ENCODE measurements at regions not wholly inside any gene's neighbourhood (a gene's known extent, or its start where the extent isn't known, plus 50 kb on each side); places are given as distances from the start of the nearest gene placed in this dataset.

- Mint-ChIP-seq H3K9me3 (peaks cover 6 to 8% of the 10 kb centered on the region in 2 experiments), H3K4me1 (peaks cover 26 to 28% of the 10 kb centered on the region in 2 experiments), H3K27me3 (ENCODE audit: low read depth) (peaks cover 13% of the 10 kb centered on the region), H3K4me3 (no peak overlapping the region; a peak in 1 of 5 replicates), H3K27ac (no peak overlapping the region), H3K36me3 (ENCODE audit: insufficient read depth in 1 of 3, low read depth in 3 of 3) (peaks cover 4 to 12% (median 6%) of the 10 kb centered on the region in 3 experiments; a peak in 3 of 7 replicates)
- no peak overlapping the region for H3K56ac ChIP-seq (ENCODE audit: insufficient read length, low read depth, low read length)
- no peaks in the 10 kb centered on the region for H3K79me1 ChIP-seq (ENCODE audit: insufficient read depth, low read depth, low read length, poor library complexity, severe bottlenecking)
- H2BK120ac ChIP-seq (ENCODE audit: low read depth, low read length, poor library complexity, severe bottlenecking) = no peak overlapping the region
- no peak overlapping the region for H2AFZ ChIP-seq (ENCODE audit: low read length)
- no peak for TF ChIP-seq CTCF (conservative IDR thresholded peaks at IDR 0.05)
- no peak overlapping the region for H2BK15ac ChIP-seq (ENCODE audit: low read depth, low read length)
- no peak overlapping the region for H4K8ac ChIP-seq (replicated peaks; ENCODE audit: insufficient read length, low read depth, low read length)
- H2AK5ac ChIP-seq (ENCODE audit: insufficient read length, low read length) = no peak overlapping the region
- no peak overlapping the region for H2BK12ac ChIP-seq (ENCODE audit: insufficient read length, low read depth, low read length)
- H3K23ac ChIP-seq (ENCODE audit: insufficient read length, low read depth, low read length) = no peak overlapping the region
- no CpG with 5 or more reads among the region's 2 CpGs for WGBS (ENCODE audit: extremely low coverage, insufficient read length, low lambda C conversion rate)
- no peak overlapping the region for H3K9ac ChIP-seq (ENCODE audit: extremely low read depth, insufficient read length, low read length)
- H3K18ac ChIP-seq (ENCODE audit: insufficient read length, low read depth, low read length) = no peak overlapping the region
- H3T11ph ChIP-seq (ENCODE audit: low read length) = no peak overlapping the region
- H3K23me2 ChIP-seq (ENCODE audit: insufficient read length, low read depth, low read length, poor library complexity, severe bottlenecking) = no peaks in the 10 kb centered on the region
- no peak overlapping the region for H3K14ac ChIP-seq (ENCODE audit: insufficient read depth, low read length)
- no peak for DNase-seq
- H3K27ac ChIP-seq (ENCODE audit: insufficient read length, low read depth, low read length) = no peak overlapping the region
- no peak overlapping the region for H3K4me2 ChIP-seq (ENCODE audit: insufficient read depth, insufficient read length, low read length)
- H3K4me1 ChIP-seq (ENCODE audit: insufficient read depth, low read length) = no peaks in the 10 kb centered on the region
- H3K9me3 ChIP-seq (ENCODE audit: control insufficient read depth, low read depth, low read length) = no peaks in the 10 kb centered on the region
- no peak overlapping the region for H3K4ac ChIP-seq (ENCODE audit: low read depth, low read length)
- H2BK20ac ChIP-seq (ENCODE audit: low read depth, low read length, poor library complexity, severe bottlenecking) = no peak overlapping the region
- H4K91ac ChIP-seq (ENCODE audit: insufficient read length, low read depth, low read length) = no peak overlapping the region
- H3K27me3 ChIP-seq (ENCODE audit: insufficient read depth, low read length) = no peaks in the 10 kb centered on the region
- H2BK5ac ChIP-seq (ENCODE audit: insufficient read length, low read length) = no peak overlapping the region
- no peaks in the 10 kb centered on the region for H4K20me1 ChIP-seq (ENCODE audit: control insufficient read depth, insufficient read depth, insufficient read length)
- H4K5ac ChIP-seq (ENCODE audit: insufficient read length, low read depth, low read length) = no peak overlapping the region
- H3K79me2 ChIP-seq (ENCODE audit: insufficient read depth, low read length) = no peaks in the 10 kb centered on the region
Measured at GRCh38 chr3:193912621-193913178, 223.2 kb upstream of the HES1 start.

Measured in H9 (cell line).